Endothelial cell of umbilical vein (primary cell): ENCODE measurements at regions not wholly inside any gene's neighbourhood (a gene's known extent, or its start where the extent isn't known, plus 50 kb on each side); places are given as distances from the start of the nearest gene placed in this dataset.
"Not testable (repeated sequence)": the region's sequence is repeated elsewhere in the genome, so short reads cannot be mapped to it uniquely, and the experiment has no call there.

Experiments used
- BruUV-seq: library from RNA; stranded (reverse); fragments of 400-500 nt; replicated peaks from 2 replicates; lab custom pipeline; 2021; lab: Mats Ljungman, UMichigan
- CTCF ChIA-PET: fragments of 300-600, 350-600 bp; sonication (Branson Sonifier 250); formaldehyde crosslinking; loops from one replicate; lab custom pipeline; 2021; ENCODE audit warnings: antibody characterized with exemption, inconsistent platforms; lab: Charles Lee
- POLR2A ChIA-PET: fragments of 300-600, 350-600 bp; sonication (Branson Sonifier 250); formaldehyde crosslinking; loops from one replicate; lab custom pipeline; 2021; ENCODE audit warnings: antibody characterized with exemption, inconsistent platforms; lab: Charles Lee
- DNase-seq: peaks from one replicate; pipeline ENCODE4 v3.0.0-alpha.2; 2011; ENCODE audit warnings: low read depth, low spot score
- FAIRE-seq: peaks from 2 replicates; lab custom pipeline; 2011; peaks lifted over from hg19 to GRCh38; lab: Jason Lieb, UNC
- H2AFZ ChIP-seq: 2 replicates; pipeline ENCODE4 v1.6.0; 2012; ENCODE audit warnings: low read depth, low read length, control low read depth, inconsistent platforms
- H3K27ac ChIP-seq: 2 replicates; pipeline ENCODE4 v1.5.1; 2011; ENCODE audit warnings: low read depth, mild to moderate bottlenecking, control low read depth, low read length, moderate library complexity; ENCODE audit not compliant: insufficient read depth
- H3K27me3 ChIP-seq, 2 experiments: 2 replicates each; pipeline versions ENCODE4 v1.6.0 to v1.6.1; 2011; ENCODE audit warnings: low read length in 2 of 2, mixed read lengths in 1 of 2; ENCODE audit not compliant: control insufficient read depth in 2 of 2, insufficient read depth in 2 of 2
- H3K36me3 ChIP-seq, 2 experiments: 2 replicates in 1 of 2; 3 replicates in 1 of 2; pipeline ENCODE4 v1.5.1; 2011; ENCODE audit warnings: low read length in 2 of 2, mild to moderate bottlenecking in 1 of 2, moderate library complexity in 1 of 2; ENCODE audit not compliant: control insufficient read depth in 2 of 2, insufficient read depth in 2 of 2; ENCODE audit errors: extremely low read depth in 1 of 2
- H3K4me1 ChIP-seq: 3 replicates; pipeline ENCODE4 v1.5.1; 2011; ENCODE audit warnings: mild to moderate bottlenecking, low read length; ENCODE audit not compliant: control insufficient read depth, insufficient read depth; ENCODE audit errors: extremely low read depth
- H3K4me2 ChIP-seq: 2 replicates; pipeline ENCODE4 v1.6.1; 2011; ENCODE audit warnings: low read length, control low read depth, mixed read lengths; ENCODE audit not compliant: insufficient read depth
- H3K4me3 ChIP-seq, 3 experiments: fragments of 200-600 bp in 1 of 3; sonication (generic), shearing (Covaris generic) in 1 of 3; replicated peaks in 1 of 3; 2 replicates each; pipeline ENCODE4 v1.5.1; 2011 to 2016; ENCODE audit warnings: control low read depth in 3 of 3, low read length in 3 of 3, mild to moderate bottlenecking in 2 of 3, inconsistent platforms in 1 of 3, low read depth in 1 of 3, moderate library complexity in 1 of 3; ENCODE audit not compliant: insufficient read depth in 1 of 3
- H3K79me2 ChIP-seq: 2 replicates; pipeline ENCODE4 v1.6.0; 2012; ENCODE audit warnings: low read length, inconsistent platforms; ENCODE audit not compliant: control insufficient read depth, insufficient read depth
- H3K9ac ChIP-seq: replicated peaks from 2 replicates; pipeline ENCODE3; 2011; ENCODE audit warnings: low read length, control low read depth; ENCODE audit not compliant: insufficient read depth; ENCODE audit errors: extremely low read depth
- H3K9me1 ChIP-seq: replicated peaks from 3 replicates; pipeline ENCODE4 v1.6.0; 2011; ENCODE audit warnings: mild to moderate bottlenecking, low read length; ENCODE audit not compliant: control insufficient read depth, insufficient read depth; ENCODE audit errors: extremely low read depth
- H3K9me3 ChIP-seq: replicated peaks from 2 replicates; pipeline ENCODE4 v1.5.1; 2012; ENCODE audit warnings: low read length, inconsistent platforms; ENCODE audit not compliant: control insufficient read depth, insufficient read depth
- H4K20me1 ChIP-seq: replicated peaks from 2 replicates; pipeline ENCODE3; 2011; ENCODE audit warnings: mild to moderate bottlenecking, low read length; ENCODE audit not compliant: control insufficient read depth, insufficient read depth; ENCODE audit errors: extremely low read depth
- CTCF ChIP-seq, 2 donors: IDR thresholded peaks; 1 replicate in 1 of 2; 2 replicates in 1 of 2; pipeline ENCODE4 v1.5.1; 2011; ENCODE audit warnings: low read length in 2 of 2, mild to moderate bottlenecking in 2 of 2, moderate library complexity in 2 of 2, control low read depth in 1 of 2, inconsistent platforms in 1 of 2, low read depth in 1 of 2; ENCODE audit not compliant: insufficient read depth in 1 of 2; ENCODE audit errors: extremely low read depth in 1 of 2
- EZH2 ChIP-seq: IDR thresholded peaks from 2 replicates; pipeline ENCODE4 v1.6.1; 2012; ENCODE audit warnings: borderline replicate concordance, low read depth, mild to moderate bottlenecking, moderate library complexity, low read length, inconsistent platforms; ENCODE audit not compliant: severe bottlenecking
- FOS ChIP-seq: IDR thresholded peaks from 2 replicates; pipeline ENCODE4 v1.6.1; 2011; ENCODE audit warnings: mild to moderate bottlenecking, low read length, moderate library complexity, borderline replicate concordance; ENCODE audit not compliant: insufficient read depth
- GATA2 ChIP-seq: IDR thresholded peaks from 2 replicates; pipeline ENCODE4 v1.7.0; 2011; ENCODE audit warnings: low read depth, mild to moderate bottlenecking, moderate library complexity, mixed read lengths, low read length; ENCODE audit not compliant: insufficient read length, insufficient read depth
- JUN ChIP-seq: IDR thresholded peaks from 2 replicates; pipeline ENCODE4 v1.6.1; 2011; ENCODE audit warnings: borderline replicate concordance, low read depth; ENCODE audit not compliant: insufficient read length, insufficient read depth
- MAX ChIP-seq: IDR thresholded peaks from 2 replicates; pipeline ENCODE4 v1.6.1; 2011; ENCODE audit not compliant: insufficient read depth, insufficient read length
- MYC ChIP-seq: IDR thresholded peaks from one replicate; pipeline ENCODE4 v1.6.1; 2011; ENCODE audit warnings: mild to moderate bottlenecking, low read depth, low read length
- POLR2A ChIP-seq: IDR thresholded peaks from 2 replicates; pipeline ENCODE4 v1.6.1; 2012; ENCODE audit warnings: low read depth, mild to moderate bottlenecking, control low read depth, low read length
- POLR2AphosphoS5 ChIP-seq: IDR thresholded peaks from 2 replicates; pipeline ENCODE4 v1.6.1; 2012; ENCODE audit warnings: low read depth, mild to moderate bottlenecking, control low read depth, low read length, moderate library complexity; ENCODE audit not compliant: insufficient read depth
- dilution Hi-C: fragments of 300-500 bp; cut with MboI; formaldehyde crosslinking; loops from one replicate; pipeline ENCODE4 v1.15.0; 2019; ENCODE audit warnings: low sequenced_read_pairs; ENCODE audit not compliant: extremely low pct_ligation_motif_present
- intact Hi-C: fragments of 100-400 bp; cut with micrococcal nuclease; formaldehyde crosslinking; loops from one replicate; pipeline ENCODE4 v1.10.0; 2022

GRCh38 chr17:27088767-27089078, 205.2 kb upstream of the WSB1 start:
- no peak overlapping the region for H2AFZ ChIP-seq
- no peak overlapping the region for H3K4me2 ChIP-seq
- BruUV-seq: no TSS peak
- no peak for FAIRE-seq
- no peak for DNase-seq
- no peaks in the 10 kb centered on the region for H3K27me3 ChIP-seq
- TF ChIP-seq MYC (no peak), JUN (no peak), CTCF (IDR thresholded peaks at IDR 0.05; ENCODE audit: extremely low read depth in 1 of 2, insufficient read depth in 1 of 2, low read depth in 1 of 2, low read length in 2 of 2) (no peak), POLR2AphosphoS5 (no peak), EZH2 (no peak), POLR2A (no peak), MAX (no peak), FOS (no peak), GATA2 (no peak)
- H3K9me1 ChIP-seq: no peaks in the 10 kb centered on the region
- dilution Hi-C loops: no loop called here
- intact Hi-C loops: no loop called here
- no peak overlapping the region for H3K27ac ChIP-seq
- no peaks in the 10 kb centered on the region for H4K20me1 ChIP-seq
- ChIA-PET CTCF (no interaction called here), POLR2A (no interaction called here)
- H3K79me2 ChIP-seq: no peaks in the 10 kb centered on the region
- no peaks in the 10 kb centered on the region for H3K9me3 ChIP-seq
- H3K36me3 ChIP-seq: no peaks in the 10 kb centered on the region
- H3K9ac ChIP-seq: no peak overlapping the region
- H3K4me3 ChIP-seq: no peak overlapping the region
- H3K4me1 ChIP-seq: no peaks in the 10 kb centered on the region

GRCh38 chr17:27089079-27089928, 204.6 kb upstream of the WSB1 start:
- DNase-seq, H3K4me2 ChIP-seq, H4K20me1 ChIP-seq, dilution Hi-C loops, H3K4me3 ChIP-seq, BruUV-seq, intact Hi-C loops, H2AFZ ChIP-seq, H3K27ac ChIP-seq, H3K9me1 ChIP-seq, H3K27me3 ChIP-seq, H3K36me3 ChIP-seq, H3K9ac ChIP-seq, H3K4me1 ChIP-seq, H3K9me3 ChIP-seq, POLR2A ChIA-PET, FAIRE-seq, CTCF ChIA-PET, H3K79me2 ChIP-seq: not testable (repeated sequence)
